ENCODE measurements at regions not wholly inside any gene's neighbourhood (a gene's known extent, or its start where the extent isn't known, plus 50 kb on each side); places are given as distances from the start of the nearest gene placed in this dataset.

DNA sequence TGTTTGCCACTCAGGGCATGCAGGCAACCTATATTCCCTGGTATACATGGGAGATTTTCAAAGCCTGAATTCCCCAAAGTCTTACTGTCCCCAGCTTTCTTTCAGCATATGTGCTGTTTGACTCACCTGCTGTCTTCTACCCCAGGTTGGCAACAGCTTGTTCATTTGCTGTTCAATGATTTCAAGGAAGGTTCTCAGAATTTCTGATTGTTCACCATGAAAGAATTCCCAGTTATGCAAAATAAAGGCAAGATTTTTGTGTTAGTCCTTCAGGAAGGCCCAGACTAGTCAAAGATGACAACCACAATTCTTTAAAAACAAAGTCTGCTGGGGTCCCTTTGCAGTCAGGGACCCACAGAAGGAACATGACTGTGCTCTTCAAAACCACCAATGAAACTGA lies 1057.8 kb upstream of the CDH2 start:
- Histone ChIP-seq H3K27ac (ENCODE audit: extremely low read depth, low read depth, low read length) (no peak overlapping the region), H3K9me3 (ENCODE audit: control insufficient read depth, insufficient read depth, low read depth, low read length) (no peaks in the 10 kb centered on the region), H3K4me3 (ENCODE audit: low read depth, low read length) (no peak overlapping the region), H3K4me1 (ENCODE audit: control insufficient read depth, insufficient read depth, low read length) (no peaks in the 10 kb centered on the region), H3K36me3 (ENCODE audit: control insufficient read depth in 2 of 2, insufficient read depth in 1 of 2, low read length in 2 of 2) (no peaks in the 10 kb centered on the region)
- TF ChIP-seq ZNF174 (tag by site-specific recombination; IDR thresholded peaks at IDR 0.05), result no peak
- no peak for TF ChIP-seq KLF7 (tag by site-specific recombination; IDR thresholded peaks at IDR 0.05; ENCODE audit: borderline replicate concordance)
- TF ChIP-seq, protein P1, sequence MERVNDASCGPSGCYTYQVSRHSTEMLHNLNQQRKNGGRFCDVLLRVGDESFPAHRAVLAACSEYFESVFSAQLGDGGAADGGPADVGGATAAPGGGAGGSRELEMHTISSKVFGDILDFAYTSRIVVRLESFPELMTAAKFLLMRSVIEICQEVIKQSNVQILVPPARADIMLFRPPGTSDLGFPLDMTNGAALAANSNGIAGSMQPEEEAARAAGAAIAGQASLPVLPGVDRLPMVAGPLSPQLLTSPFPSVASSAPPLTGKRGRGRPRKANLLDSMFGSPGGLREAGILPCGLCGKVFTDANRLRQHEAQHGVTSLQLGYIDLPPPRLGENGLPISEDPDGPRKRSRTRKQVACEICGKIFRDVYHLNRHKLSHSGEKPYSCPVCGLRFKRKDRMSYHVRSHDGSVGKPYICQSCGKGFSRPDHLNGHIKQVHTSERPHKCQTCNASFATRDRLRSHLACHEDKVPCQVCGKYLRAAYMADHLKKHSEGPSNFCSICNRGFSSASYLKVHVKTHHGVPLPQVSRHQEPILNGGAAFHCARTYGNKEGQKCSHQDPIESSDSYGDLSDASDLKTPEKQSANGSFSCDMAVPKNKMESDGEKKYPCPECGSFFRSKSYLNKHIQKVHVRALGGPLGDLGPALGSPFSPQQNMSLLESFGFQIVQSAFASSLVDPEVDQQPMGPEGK (tag by site-specific recombination; IDR thresholded peaks at IDR 0.05), result no peak
- TF ChIP-seq ZNF2 (tag by site-specific recombination; IDR thresholded peaks at IDR 0.05), result no peak
- no peak for TF ChIP-seq TSHZ1 (tag by site-specific recombination; IDR thresholded peaks at IDR 0.05; ENCODE audit: borderline replicate concordance)
- TF ChIP-seq ZNF830 (tag by site-specific recombination; IDR thresholded peaks at IDR 0.05; ENCODE audit: low read depth), result no peak
- TF ChIP-seq ZNF266 (tag by site-specific recombination; IDR thresholded peaks at IDR 0.05; ENCODE audit: low read depth), result no peak
- TF ChIP-seq GLI2 (tag by site-specific recombination; IDR thresholded peaks at IDR 0.05; ENCODE audit: borderline replicate concordance, low read depth), result no peak
- TF ChIP-seq ZNF510 (tag by site-specific recombination; IDR thresholded peaks at IDR 0.05; ENCODE audit: insufficient replicate concordance), result no peak
- TF ChIP-seq ZNF692 (tag by site-specific recombination; IDR thresholded peaks at IDR 0.05), result no peak
- TF ChIP-seq ZSCAN16 (tag by site-specific recombination; IDR thresholded peaks at IDR 0.05), result no peak
- no peak for TF ChIP-seq ZNF571 (tag by site-specific recombination; IDR thresholded peaks at IDR 0.05)
- TF ChIP-seq ZNF558 (tag by site-specific recombination; IDR thresholded peaks at IDR 0.05), result no peak
- TF ChIP-seq ZNF335 (tag by site-specific recombination; conservative IDR thresholded peaks at IDR 0.05), result no peak
- TF ChIP-seq, protein P2, sequence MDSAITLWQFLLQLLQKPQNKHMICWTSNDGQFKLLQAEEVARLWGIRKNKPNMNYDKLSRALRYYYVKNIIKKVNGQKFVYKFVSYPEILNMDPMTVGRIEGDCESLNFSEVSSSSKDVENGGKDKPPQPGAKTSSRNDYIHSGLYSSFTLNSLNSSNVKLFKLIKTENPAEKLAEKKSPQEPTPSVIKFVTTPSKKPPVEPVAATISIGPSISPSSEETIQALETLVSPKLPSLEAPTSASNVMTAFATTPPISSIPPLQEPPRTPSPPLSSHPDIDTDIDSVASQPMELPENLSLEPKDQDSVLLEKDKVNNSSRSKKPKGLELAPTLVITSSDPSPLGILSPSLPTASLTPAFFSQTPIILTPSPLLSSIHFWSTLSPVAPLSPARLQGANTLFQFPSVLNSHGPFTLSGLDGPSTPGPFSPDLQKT (IDR thresholded peaks at IDR 0.05; ENCODE audit: borderline replicate concordance, low read depth, low read length), result no peak
- POLR2A ChIA-PET, result no interaction called here
- CTCF ChIA-PET, result no interaction called here

DNA sequence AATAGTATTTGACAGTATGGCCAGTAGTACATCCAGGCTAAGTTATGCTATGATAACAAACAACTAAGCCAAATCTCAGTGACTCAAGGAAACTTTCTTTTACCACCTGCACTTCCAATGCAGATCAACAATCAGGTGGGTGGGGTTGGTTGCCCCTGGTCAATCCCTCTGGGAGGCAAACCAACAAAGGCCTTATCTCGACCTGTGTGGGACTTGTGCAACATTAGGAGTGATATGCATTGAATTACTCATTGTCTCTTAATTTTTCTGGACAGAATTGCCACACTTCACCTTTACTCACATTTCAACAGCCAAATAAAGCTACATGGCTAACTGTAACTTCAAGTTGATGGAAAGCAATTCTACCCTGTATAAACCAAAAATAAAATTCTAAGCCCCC lies 1049.3 kb upstream of the CDH2 start:
- Histone ChIP-seq H3K27ac (ENCODE audit: extremely low read depth, low read depth, low read length) (no peak overlapping the region), H3K9me3 (ENCODE audit: control insufficient read depth, insufficient read depth, low read depth, low read length) (no peaks in the 10 kb centered on the region), H3K36me3 (ENCODE audit: control insufficient read depth in 2 of 2, insufficient read depth in 1 of 2, low read length in 2 of 2) (no peaks in the 10 kb centered on the region), H3K4me1 (ENCODE audit: control insufficient read depth, insufficient read depth, low read length) (no peaks in the 10 kb centered on the region), H3K4me3 (ENCODE audit: low read depth, low read length) (no peak overlapping the region)
- ChIA-PET POLR2A (no interaction called here), CTCF (no interaction called here)
- TF ChIP-seq, protein P3, sequence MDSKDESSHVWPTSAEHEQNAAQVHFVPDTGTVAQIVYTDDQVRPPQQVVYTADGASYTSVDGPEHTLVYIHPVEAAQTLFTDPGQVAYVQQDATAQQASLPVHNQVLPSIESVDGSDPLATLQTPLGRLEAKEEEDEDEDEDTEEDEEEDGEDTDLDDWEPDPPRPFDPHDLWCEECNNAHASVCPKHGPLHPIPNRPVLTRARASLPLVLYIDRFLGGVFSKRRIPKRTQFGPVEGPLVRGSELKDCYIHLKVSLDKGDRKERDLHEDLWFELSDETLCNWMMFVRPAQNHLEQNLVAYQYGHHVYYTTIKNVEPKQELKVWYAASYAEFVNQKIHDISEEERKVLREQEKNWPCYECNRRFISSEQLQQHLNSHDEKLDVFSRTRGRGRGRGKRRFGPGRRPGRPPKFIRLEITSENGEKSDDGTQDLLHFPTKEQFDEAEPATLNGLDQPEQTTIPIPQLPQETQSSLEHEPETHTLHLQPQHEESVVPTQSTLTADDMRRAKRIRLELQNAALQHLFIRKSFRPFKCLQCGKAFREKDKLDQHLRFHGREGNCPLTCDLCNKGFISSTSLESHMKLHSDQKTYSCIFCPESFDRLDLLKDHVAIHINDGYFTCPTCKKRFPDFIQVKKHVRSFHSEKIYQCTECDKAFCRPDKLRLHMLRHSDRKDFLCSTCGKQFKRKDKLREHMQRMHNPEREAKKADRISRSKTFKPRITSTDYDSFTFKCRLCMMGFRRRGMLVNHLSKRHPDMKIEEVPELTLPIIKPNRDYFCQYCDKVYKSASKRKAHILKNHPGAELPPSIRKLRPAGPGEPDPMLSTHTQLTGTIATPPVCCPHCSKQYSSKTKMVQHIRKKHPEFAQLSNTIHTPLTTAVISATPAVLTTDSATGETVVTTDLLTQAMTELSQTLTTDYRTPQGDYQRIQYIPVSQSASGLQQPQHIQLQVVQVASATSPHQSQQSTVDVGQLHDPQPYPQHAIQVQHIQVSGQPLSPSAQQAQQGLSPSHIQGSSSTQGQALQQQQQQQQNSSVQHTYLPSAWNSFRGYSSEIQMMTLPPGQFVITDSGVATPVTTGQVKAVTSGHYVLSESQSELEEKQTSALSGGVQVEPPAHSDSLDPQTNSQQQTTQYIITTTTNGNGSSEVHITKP (tag by site-specific recombination; IDR thresholded peaks at IDR 0.05), result no peak
- TF ChIP-seq, protein P4, sequence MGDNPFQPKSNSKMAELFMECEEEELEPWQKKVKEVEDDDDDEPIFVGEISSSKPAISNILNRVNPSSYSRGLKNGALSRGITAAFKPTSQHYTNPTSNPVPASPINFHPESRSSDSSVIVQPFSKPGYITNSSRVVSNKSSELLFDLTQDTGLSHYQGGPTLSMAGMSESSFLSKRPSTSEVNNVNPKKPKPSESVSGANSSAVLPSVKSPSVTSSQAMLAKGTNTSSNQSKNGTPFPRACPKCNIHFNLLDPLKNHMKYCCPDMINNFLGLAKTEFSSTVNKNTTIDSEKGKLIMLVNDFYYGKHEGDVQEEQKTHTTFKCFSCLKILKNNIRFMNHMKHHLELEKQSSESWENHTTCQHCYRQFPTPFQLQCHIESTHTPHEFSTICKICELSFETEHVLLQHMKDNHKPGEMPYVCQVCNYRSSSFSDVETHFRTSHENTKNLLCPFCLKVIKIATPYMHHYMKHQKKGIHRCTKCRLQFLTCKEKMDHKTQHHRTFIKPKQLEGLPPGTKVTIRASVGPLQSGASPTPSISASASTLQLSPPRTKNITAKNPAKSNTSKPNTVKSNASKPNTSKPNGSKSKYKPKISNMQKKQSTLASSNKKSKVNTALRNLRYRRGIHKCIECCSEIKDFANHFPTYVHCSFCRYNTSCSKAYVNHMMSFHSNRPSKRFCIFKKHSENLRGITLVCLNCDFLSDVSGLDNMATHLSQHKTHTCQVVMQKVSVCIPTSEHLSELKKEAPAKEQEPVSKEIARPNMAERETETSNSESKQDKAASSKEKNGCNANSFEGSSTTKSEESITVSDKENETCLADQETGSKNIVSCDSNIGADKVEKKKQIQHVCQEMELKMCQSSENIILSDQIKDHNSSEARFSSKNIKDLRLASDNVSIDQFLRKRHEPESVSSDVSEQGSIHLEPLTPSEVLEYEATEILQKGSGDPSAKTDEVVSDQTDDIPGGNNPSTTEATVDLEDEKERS (tag by site-specific recombination; IDR thresholded peaks at IDR 0.05), result no peak
- TF ChIP-seq ZNF311 (tag by site-specific recombination; IDR thresholded peaks at IDR 0.05; ENCODE audit: borderline replicate concordance), result no peak
